GM19035 (cell line): ENCODE measurements at regions not wholly inside any gene's neighbourhood (a gene's known extent, or its start where the extent isn't known, plus 50 kb on each side); places are given as distances from the start of the nearest gene placed in this dataset.

Source experiments
- ATAC-seq: cut with Tn5 transposase; IDR thresholded peaks from one replicate; pipeline ENCODE4 v1.9.1; 2021; ENCODE audit not compliant: unreplicated experiment

- no peak for ATAC-seq
These were observed 80.0 kb downstream of the CLDN34 start for GRCh38 chrX:10047133-10047532.

- ATAC-seq, result no peak
These were observed 80.5 kb downstream of the CLDN34 start for GRCh38 chrX:10047631-10048030.

GRCh38 chrX:10048076-10048475, 80.9 kb downstream of the CLDN34 start:
- no peak for ATAC-seq

GRCh38 chrX:10048707-10049106, 81.5 kb downstream of the CLDN34 start:
- ATAC-seq, result no peak

- ATAC-seq, result no peak
These were observed 82.1 kb downstream of the CLDN34 start for GRCh38 chrX:10049236-10049635.

DNA sequence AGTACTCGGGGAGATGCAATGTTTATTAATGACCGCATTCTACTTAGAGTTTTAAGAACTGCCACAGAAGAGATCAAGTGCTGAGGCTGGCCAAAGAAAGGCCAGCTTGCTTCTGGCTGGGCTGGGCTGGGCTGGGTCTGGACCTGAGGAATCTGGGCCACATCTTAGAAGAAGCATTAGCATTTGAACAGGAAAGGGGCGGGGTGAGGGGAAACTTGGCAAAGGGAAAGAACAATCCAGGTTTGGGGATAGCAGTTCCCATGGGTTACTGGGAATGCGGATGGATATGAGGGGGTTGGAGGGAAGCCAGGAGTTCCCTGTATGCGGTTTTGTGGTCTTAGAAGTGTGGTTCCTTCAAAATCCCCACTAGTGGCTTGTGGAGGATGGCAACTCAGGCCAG, 83.3 kb downstream of the CLDN34 start:
- ATAC-seq, result no peak

- ATAC-seq, result no peak
These were observed 84.8 kb downstream of the CLDN34 start for GRCh38 chrX:10051866-10052480.

GRCh38 chrX:10052906-10053625, 85.9 kb downstream of the CLDN34 start:
- ATAC-seq, result no peak

GRCh38 chrX:10054396-10054795, 87.2 kb downstream of the CLDN34 start:
- ATAC-seq, result no peak

GRCh38 chrX:10055430-10055829, 88.3 kb downstream of the CLDN34 start:
- ATAC-seq, result no peak

DNA sequence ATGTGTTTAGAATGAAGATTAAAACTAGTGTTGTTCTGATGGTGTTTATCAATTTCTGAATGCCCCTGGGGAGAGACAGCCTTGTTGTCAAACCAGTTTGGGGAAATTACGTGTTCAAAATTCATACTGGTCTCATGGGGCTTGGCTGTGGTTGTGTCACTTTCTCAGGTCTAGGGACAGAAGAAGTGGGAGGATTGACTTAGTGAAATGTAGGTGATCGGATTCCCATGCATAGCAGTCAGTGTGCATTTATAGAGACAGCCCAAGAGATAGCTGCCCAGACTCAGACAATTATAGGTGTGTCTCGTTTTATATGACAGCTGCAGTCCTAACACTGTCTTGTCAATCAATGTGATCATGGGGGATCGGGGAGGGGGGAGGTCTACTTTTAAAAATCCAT, 94.4 kb upstream of the CLCN4 start:
- ATAC-seq, result peak; percentile 83

GRCh38 chrX:10062980-10063379, 93.8 kb upstream of the CLCN4 start:
- ATAC-seq, result no peak

DNA sequence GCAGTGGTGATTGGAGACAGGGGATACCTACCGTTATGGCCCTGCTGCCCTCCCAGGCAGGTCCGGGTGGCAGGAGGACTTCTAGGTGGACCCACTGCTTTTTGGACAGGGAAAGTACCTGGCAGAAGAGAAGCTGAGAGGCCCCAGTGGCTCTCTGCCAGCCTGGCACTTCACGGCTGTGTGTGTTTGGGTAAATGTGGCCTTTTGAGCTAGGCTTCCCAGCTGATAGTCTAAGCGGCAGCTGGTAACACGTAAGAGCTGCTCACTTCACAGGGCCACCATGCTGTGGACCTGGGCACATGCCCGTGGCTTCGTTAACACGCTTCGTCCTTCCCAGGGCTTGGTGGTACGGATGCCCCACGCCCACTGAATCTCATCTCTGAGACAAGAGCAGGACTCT, 92.0 kb upstream of the CLCN4 start:
- no peak for ATAC-seq

- no peak for ATAC-seq
These were observed 85.9 kb upstream of the CLCN4 start for GRCh38 chrX:10070714-10071436.

GRCh38 chrX:10071451-10072144, 85.2 kb upstream of the CLCN4 start:
- ATAC-seq, result no peak

GRCh38 chrX:10072786-10073568, 83.8 kb upstream of the CLCN4 start:
- ATAC-seq, result no peak

DNA sequence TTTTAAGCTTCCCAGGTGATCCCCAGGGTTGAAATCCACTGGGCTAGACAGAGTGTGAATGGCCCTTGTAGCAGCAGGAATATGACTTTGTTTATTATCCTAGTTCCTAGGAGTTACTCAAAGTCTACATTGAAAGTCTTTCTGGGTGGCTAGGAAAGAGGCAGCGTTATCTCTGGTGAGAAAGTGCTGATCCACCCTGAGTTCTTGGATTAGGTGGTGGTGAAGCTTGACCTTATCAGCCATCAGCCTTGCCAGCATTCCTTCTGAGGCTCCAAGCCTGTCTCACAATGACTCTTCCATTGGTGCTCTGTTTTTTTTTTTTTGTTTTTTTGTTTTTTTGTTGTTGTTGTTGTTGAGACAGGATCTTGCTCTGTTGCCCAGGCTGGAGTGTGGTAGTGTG, 83.1 kb upstream of the CLCN4 start:
- no peak for ATAC-seq

DNA sequence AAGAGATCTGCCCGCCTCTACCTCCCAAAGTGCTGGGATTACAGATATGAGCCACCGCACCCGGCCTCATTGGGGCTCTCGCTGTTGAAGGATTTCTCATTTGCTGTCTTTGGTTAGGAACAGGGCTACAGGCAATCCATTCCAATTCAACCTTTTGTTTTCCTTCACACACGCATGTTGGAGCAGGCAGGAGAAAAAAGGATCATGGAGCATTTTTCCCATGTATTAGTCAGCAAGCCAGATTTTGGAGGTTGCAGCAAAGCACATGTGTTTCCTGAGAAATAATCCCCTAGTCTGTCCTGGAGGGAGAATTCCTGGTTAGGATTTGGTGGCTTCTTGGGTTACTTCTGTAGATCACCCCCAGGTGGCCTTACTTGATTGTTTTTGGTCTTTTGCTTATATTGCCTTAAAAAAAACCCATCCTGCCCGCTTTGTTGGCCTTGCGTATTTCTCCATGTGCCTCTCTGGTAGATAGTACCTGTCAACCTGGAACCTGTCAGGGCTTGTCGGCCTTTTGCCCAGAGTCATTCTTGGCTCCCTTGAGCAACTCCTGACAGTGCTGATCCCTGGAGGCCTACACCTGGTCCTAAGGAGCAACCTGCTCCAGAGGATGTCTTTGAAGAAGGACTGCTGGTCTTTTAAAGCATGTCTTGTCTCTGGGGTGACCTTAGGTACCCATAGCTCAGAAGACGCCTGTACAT, 82.4 kb upstream of the CLCN4 start:
- no peak for ATAC-seq

DNA sequence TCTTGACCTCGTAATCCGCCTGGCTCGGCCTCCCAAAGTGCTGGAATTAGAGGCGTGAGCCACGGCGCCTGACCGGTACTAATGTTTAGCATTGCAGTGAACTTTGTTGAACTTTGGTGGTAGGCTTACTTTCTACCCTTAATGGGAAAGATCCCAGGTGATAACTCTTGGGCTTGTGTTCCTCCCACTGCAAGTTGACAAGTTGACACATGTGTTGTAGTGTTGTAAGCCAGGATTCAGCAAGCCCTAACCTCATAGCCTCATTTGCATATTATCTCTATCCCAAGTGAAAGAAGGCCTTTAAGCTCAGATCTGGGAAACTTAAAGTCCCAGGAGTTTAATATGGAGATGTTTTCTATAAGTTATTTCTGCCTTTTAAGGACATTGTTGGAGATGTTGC, 80.0 kb upstream of the CLCN4 start:
- no peak for ATAC-seq
